ENCODE measurements at regions not wholly inside any gene's neighbourhood (a gene's known extent, or its start where the extent isn't known, plus 50 kb on each side); places are given as distances from the start of the nearest gene placed in this dataset.

DNA sequence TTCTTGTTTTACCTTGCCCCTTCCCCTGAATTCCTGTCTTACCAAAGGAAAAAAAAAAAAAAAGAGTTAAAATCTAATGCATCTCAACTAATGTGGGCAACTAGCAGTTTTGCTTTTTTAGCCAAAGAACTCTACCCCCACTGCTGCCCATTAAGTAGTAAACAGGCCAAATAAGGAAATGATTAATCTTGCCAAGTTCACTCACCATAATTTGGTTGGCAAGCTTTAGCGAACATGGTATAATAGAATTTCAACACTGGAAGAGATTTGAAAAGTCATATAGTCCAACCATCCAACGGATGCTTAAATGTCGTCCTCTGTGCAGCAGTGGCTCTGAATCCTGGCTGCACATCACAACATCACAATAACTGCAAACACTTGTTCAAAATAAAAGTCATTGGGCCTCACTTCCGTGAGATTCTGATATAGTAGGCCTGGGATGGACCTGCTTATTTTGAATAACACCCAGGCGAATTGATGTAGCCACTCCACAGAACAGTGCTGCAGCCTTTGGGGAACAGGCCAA is 142.0 kb upstream of the UBE2E1 start:
- no peak for FAIRE-seq
- no peak for DNase-seq (ENCODE audit: extremely low spot score, insufficient read length, low read depth)

DNA sequence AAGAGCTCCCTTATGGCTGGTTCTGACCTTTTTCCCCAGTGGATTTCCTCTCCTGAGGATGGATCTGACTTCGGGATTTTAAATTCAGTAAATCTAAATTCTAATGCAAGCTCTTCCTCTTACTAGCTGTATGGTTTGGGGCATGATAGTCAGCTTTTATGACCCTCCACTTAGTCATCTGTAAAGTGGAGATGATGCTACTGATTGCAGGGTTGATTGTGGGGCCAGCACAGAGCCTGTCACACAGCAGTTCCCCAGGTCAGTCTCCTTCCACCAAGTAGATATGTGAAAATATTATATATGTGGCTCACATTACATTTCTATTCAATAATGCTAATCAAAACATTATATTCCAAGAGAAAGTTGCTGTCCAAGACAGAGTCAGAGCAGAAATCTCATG is 141.3 kb upstream of the UBE2E1 start:
- FAIRE-seq (no peak), DNase-seq (ENCODE audit: extremely low spot score, insufficient read length, low read depth) (no peak)

DNA sequence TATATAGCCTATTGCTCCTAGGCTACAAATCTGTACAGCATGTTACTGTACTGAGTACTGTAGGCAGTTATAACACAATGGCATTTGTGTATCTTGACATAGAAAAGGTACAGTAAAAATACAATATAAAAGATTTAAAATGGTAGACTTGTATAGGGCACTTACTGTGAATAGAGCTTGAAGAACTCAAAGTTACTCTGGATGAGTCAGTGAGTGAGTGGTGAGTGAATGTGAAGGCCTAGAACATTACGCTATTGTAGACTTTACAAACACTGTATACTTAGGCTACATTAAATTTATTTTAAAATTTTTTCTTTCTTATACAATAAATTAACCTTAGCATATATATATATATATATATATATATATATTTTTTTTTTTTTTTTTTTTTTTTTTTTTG is 140.0 kb upstream of the UBE2E1 start:
- no peak for FAIRE-seq

DNA sequence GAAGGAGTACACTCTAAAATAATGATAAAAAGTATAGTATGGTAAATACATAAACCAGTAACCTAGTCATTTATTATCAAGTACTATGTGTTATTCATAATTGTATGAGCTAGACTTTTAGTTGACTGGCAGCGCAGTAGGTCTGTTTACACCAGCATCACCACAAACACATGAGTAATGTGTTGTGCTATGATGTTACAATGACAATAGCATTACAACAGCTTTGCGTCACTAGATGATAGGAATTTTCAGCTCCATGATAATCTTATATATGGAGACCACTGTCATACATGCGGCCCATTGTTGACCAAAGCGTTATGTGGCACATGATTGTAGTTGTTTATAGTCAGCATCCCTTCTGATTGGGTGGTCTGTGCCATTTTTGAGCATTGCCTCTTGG is 138.9 kb upstream of the UBE2E1 start:
- FAIRE-seq (no peak), DNase-seq (ENCODE audit: extremely low spot score, insufficient read length, low read depth) (no peak)

More for the DNA sequence above, 140.0 kb upstream of the UBE2E1 start:
- DNase-seq (ENCODE audit: extremely low spot score, insufficient read length, low read depth) = no peak

DNA sequence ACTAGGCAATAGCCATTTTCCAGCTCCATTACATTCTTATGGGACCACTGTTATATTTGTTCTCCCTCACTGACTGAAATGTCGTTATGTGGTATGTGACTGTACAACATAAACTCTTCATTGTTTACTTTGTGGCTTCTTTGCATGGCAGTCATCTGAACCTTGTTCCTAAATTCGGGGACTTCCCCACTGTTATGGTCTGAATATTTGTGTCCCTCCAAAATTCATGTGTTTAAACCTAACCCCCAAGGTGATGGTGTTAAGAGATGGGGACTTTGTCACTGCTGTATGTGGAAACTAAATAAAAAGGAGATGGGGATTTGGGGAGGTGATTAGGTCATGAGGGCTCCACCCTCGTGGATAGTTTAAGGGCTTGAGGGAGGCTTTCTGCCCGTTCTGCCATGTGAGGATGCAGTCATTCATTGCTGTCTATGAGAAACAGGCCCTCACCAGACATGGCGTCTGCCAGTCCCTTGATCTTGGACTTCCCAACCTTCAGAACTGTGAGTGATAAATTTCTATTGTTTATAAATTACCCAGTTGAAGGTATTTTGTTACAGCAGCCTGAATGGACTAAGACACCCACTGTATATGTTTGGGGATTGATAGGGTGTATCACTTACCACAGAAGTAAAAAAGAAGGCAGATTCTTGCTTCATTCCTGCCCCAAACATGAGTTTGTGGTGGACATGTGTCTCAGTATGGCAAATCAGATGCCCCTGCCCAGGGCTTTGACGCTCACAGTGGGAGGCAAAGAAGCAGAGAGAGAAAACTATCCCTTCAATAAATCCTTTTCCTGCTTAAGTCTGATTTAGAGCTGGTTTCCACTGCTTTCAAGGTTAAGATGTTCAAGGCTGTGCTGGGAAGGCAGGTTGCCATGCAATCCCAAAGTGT is 138.0 kb upstream of the UBE2E1 start:
- no peak for DNase-seq (ENCODE audit: extremely low spot score, insufficient read length, low read depth)
- peak; percentile 18 for FAIRE-seq

DNA sequence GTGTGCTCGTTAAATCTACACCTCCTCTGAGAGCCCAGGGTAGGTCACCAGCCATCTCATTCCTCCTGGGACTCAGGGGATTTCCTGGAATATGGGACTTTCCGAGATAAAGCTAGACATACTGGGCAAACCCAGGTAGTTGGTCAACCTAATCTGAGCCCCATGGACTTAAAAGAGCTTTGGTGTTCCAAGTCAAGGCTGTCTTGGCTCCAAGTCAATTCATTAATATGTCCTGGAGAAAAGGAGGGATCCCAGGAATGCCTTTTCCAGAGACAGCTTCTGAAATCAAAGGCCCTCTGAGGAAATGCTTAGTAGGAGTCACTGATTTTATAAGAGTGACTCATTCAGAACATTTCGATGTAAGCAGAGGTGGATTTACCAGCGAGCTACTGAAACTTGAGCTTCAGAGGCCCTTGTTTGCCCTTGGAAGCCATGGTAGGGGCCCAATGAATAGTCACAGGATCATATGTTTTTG is 137.3 kb upstream of the UBE2E1 start:
- DNase-seq (ENCODE audit: extremely low spot score, insufficient read length, low read depth) = no peak
- FAIRE-seq = no peak

DNA sequence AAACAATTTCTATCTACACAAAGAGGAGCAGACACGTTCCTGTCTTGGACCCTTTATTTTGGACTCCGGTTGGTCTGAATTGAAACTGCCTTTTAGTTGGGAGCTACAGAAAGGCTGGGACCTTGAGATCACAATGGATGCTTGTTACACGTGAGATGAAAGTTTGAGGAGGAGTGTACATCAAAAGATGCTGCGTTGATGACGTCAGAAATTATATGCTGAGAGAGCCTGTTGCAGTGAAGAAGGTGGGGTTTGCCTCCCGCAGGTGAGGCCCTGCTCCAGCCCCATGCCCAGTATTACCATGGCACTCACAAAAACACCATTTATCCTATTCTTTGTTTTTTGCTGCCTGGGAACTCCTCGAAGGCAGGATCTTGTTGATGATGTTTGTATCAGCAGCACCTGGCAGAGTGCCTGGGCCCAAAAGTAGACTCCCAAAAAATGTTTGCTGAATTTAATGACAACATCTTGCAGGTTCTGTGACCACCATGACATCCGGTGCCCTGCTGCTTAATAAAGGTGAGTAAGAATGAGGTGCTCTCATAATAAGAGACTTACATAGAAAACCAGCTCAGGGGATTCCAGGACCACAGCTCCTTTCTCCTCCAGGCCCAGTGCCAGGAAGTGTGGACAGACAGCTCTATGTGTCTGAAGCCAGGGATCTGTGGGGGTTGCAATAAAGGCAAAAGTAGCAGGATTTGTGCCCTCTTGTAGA is 136.1 kb upstream of the UBE2E1 start:
- no peak for FAIRE-seq
- no peak for DNase-seq (ENCODE audit: extremely low spot score, insufficient read length, low read depth)

DNA sequence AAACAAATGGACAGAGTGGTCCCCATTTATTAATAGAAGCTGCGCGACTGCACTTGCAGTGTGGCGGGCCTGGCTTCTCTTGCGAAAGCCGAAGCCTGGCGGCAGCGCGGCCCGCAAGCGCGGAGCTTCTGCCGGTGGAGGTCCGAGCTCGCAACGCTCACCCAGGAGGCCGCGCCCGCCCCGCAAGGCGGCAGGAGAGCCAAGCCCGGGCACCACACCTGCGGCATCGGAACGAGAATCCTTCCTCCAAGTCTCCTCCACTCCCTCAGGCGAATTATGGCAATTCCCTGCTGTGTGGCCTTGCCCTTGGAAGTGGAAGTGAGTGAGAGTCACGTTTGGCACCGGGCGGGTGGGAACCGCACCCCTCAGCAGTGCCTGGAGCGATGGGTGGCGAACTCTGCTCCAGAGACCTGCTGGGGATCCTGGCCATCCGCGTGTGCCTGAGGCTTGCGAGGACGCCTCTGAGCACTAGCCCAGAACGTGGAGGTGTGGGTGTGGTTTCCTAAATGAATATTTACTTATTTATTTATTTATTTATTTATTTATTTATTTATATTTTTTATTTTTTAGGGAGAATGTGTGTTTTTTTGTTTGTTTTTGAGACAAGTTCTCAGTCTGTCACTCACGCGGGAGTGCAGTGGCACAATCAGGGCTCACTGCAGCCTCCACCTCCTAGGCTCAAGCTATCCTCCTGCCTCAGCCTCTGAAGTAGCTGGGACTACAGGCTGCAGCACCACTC is 133.7 kb upstream of the UBE2E1 start:
- FAIRE-seq (no peak), DNase-seq (ENCODE audit: extremely low spot score, insufficient read length, low read depth) (no peak)

DNA sequence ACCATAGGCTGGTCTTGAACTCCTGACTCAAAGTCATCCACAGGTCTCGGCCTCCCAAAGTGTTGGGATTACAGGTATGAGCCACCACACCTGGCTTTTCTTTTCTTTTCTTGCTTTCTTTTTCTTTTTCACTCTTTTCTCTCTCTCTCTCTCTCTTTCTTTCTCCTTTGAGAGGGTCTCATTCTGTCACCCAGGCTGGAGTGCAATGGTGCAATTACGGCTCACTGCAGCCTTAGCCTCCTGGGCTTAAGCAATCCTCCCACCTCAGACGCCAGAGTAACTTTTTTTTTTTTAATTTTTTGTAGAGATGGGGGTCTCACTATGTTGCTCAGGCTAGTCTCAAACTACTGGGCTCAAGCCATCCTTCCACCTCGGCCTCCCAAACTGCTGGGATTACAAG is 133.1 kb upstream of the UBE2E1 start:
- FAIRE-seq = no peak

DNA sequence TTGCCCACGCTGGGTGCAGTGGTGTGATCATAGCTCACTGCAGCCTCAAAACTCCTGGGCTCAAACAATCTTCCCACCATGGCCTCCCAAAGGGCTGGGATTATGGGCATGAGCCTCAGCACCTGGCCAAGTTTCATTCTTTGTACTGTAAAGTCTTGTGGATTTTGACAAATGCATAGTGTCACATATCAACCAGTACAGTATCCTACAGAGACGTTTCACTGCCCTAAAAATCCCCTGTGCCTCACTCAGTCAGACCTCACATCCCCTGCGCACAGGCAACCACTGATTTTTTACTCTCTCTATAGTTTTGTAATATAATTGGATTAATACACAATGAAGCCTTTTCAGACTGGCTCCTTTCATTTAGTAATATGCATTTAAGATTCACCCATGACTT is 130.7 kb upstream of the UBE2E1 start:
- no peak for DNase-seq (ENCODE audit: extremely low spot score, insufficient read length, low read depth)
- no peak for FAIRE-seq

More for the DNA sequence above, 133.1 kb upstream of the UBE2E1 start:
- no peak for DNase-seq (ENCODE audit: extremely low spot score, insufficient read length, low read depth)

DNA sequence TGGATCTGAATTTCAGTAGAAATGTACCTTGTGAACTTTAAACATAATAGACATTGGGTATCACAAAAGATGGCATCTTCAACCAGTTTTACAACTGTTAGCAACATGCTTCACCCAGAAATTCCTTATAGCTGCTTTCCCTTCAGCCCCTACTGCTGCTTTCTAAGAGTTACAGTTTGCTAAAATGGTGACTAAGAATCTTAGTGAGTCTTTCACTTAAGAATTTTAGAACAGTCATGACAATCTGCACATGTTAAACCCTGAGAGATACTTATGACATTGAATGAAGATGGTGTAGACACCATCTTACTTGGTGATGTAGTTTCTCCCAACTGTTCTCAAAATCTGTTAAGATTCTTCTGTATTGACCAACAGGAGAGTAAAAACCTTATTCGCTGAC is 129.7 kb upstream of the UBE2E1 start:
- FAIRE-seq (no peak), DNase-seq (ENCODE audit: extremely low spot score, insufficient read length, low read depth) (no peak)

DNA sequence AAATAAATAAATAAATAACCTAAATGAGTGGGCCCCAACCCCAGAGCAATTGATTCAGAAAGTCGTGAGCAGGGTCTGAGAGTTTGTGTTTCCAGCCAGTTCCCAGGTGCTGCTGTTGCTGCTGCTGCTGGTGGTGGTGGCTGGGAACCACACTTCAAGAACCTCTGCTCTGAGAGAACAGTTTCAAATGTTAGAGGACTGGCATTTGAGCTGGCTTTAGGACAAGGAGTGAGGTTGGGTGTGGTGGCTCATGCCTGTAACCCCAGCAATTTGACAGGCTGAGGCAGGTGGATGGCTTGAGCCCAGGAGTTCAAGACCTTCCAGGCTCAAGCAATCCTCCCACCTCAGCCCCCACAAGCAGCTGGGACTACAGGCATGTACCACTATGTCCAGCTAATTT is 123.1 kb upstream of the UBE2E1 start:
- DNase-seq (ENCODE audit: extremely low spot score, insufficient read length, low read depth) = no peak

DNA sequence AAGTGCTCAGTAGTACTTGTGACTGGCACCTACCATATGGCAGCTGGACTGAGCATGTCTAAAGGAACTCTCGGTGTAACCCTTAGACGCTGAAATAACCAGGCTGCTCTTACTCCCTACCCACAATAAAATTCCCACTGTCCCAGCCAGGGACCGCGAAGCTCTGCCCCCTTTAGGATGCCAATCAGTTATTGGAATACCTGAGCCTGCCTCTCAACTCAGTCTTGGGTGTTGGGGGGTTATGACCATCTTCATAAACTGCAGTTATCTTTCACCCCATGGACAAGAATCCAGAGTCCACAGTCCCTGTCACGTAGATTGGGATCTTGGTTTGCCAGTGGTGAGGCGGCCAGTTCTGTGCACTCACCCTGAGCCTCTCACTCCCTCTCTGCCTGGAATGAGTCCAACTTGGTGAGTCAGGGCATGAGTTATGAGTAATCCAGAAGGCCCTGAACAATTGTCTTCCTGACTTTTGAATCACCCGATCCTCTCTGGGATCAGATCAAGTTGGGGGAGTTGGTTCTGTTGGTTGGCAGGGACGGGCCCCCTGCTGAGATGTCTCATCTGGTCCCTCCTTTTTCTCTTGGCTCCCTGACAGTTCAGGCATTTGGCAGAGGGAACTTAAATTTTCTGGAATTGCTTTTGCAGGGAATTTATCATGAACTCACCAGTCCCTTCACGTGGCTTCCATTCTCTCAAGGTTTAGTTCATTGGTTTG is 120.1 kb upstream of the UBE2E1 start:
- DNase-seq (ENCODE audit: extremely low spot score, insufficient read length, low read depth) (no peak), FAIRE-seq (no peak)

More for the DNA sequence above, 123.1 kb upstream of the UBE2E1 start:
- FAIRE-seq = no peak

DNA sequence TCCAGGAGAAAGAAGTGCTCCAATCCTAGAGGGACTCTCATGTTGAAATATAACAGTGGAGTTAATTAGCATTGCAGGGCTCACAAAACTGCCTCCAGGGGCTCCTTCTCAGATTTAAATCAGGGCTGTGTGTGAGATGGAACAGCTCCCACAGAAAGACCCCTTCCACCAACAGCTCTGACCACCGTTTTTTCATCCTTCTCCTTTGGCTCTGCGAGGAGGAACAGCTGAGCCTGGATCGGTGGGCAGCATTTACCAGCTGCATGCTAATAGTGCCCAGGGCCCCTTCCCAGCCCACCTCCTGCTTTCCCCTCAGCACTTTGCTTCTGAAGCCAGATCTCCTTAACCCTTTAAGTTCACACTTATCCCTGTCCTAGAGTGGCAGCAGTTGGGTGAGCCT is 119.2 kb upstream of the UBE2E1 start:
- no peak for FAIRE-seq
- no peak for DNase-seq (ENCODE audit: extremely low spot score, insufficient read length, low read depth)

DNA sequence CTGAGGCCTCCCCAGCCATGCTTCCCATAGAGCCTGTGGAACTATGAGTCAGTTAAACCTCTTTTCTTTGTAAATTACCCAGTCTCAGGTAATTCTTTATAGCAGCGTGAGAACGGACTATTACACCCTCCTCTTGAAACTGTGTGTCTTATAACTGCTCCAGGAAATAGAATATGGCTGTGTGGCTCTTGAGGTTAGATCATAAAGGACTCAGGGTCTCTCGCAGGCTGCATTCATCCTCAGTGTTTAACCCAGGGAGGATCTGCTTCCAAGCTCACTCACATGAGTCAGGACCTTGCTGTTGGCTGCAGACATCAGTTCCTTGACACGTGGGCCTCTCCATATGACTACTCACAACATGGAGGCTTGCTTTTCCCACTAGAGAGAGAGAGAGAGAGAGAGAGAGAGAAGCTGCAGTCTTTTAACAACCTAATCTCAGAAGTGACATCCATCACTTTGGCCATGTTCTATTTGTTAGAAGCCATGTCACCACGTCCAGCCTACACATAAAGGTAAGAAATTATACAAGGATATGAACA is 114.3 kb upstream of the UBE2E1 start:
- FAIRE-seq = no peak
- no peak for DNase-seq (ENCODE audit: extremely low spot score, insufficient read length, low read depth)

DNA sequence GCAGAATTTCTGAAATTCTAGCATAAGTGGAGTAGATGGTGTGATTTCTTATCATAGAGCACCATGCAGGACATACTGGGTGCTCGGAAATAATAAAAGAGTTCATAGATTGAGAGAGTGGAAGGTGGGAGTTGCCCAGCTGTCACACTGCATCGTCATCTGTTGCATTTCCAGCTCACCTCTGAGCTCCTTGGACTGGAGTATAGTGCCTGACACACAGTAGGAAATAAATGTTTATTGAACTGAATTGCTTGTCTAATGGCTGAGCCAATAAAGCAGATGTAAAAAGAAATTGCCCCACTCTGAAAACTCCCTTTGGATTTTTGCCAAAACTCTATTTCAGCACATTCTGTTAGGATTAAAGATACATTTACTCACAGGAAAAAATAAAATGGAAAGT is 108.9 kb upstream of the UBE2E1 start:
- FAIRE-seq (no peak), DNase-seq (ENCODE audit: extremely low spot score, insufficient read length, low read depth) (no peak)

DNA sequence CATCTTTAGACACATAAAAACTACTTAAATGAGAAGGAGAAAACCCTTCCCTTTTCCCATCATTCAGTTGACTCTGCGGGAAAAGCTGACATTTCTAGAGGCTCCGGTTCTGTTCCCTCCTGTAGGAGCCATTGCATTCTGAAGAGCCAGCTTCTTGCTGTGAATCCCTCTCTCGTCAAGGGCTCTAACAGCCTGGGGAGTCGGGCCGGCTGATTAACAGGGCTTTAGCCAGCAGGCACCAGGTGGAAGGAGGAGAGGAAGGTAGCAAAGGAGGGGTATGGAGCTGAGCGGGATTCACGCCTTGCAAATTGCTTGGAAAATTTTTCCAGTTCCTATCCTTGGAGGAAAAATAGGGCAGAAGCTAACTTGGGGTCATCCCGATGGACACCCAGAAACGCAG is 108.3 kb upstream of the UBE2E1 start:
- no peak for DNase-seq (ENCODE audit: extremely low spot score, insufficient read length, low read depth)
- no peak for FAIRE-seq

DNA sequence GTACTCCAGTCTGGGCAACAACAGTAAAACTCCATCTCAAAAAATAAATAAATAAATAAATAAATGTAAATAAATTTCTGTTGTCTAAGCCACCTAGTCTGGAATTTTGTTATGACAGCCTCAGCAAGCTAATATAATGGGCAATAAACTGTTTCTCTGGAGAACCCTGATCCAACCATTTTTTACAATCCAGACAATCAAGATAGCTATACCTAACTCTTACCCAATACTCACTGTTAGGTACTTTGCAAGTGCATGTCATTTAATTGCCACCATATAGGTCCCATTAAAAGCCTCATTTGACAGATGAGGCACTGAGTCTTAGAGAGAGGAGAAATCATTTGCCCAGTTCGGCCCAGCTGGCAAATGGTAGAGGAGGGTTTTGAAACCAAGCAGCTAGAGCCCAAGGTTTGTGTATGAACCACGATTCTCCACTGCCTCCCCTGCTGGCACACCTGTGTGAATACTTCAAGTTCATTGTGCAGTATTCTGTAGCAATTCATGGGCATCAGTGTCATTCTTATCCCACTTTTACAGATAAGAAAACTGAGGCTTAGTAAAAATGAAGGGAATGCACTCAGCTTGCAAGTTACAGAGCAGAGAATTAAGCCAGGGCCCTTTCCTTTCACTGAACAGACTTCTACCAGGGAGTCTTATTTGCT is 107.0 kb upstream of the UBE2E1 start:
- FAIRE-seq = no peak
- DNase-seq (ENCODE audit: extremely low spot score, insufficient read length, low read depth) = no peak

DNA sequence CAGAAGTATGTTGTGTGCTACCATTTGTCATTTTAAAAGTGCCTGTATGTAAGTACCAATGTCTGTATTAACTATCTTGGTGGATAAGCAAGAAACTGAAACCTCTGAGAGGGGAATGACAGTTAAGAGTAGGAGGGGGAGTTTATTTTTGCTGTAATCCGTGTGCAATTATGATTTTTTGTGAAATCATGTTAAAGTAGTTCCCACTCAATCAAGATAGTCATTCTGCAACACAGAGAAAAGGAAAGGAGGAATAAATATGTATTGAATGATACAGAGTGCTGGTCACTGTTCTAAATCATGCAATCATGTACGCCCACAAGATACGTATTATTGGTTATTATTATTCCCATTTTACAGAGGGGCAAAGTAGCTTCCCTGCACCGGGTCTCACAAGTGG is 105.1 kb upstream of the UBE2E1 start:
- no peak for DNase-seq (ENCODE audit: extremely low spot score, insufficient read length, low read depth)
- no peak for FAIRE-seq

Measured in GM18507 (cell line).